Colon (tissue), 2 donors: ENCODE measurements at regions not wholly inside any gene's neighbourhood (a gene's known extent, or its start where the extent isn't known, plus 50 kb on each side); places are given as distances from the start of the nearest gene placed in this dataset.
"Not testable (repeated sequence)": the region's sequence is repeated elsewhere in the genome, so short reads cannot be mapped to it uniquely, and the experiment has no call there.

ENCODE experiments used
- FAIRE-seq: peaks from 2 replicates; lab custom pipeline; 2012; peaks lifted over from hg19 to GRCh38; lab: Jason Lieb, UNC
- donor health status: control.
- donor health status: control.

DNA sequence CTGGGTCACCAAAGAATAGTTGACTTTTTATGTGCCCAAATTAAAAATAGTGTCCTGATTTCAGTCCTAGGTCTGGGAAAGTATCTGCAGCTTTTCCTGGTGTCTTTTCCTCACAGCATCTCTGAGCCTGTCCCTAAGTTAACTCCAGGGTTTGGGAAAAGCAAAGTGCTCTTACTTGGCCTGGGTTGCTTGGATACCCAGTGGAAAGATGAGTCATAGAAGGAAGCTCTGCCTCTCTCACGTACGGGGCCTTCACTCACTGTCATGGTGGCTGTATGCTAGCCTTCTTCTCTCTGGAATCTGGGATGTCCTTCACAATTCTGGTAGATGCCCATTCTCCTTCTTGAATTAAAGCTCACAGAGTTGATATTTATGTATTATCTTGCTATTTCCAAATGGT lies 607.3 kb downstream of the ANKRD50 start:
- FAIRE-seq: no peak

GRCh38 chr4:124111411-124111810 lies 601.1 kb downstream of the ANKRD50 start:
- no peak for FAIRE-seq

- no peak for FAIRE-seq
Observed at GRCh38 chr4:124111922-124112321, 600.6 kb downstream of the ANKRD50 start.

DNA sequence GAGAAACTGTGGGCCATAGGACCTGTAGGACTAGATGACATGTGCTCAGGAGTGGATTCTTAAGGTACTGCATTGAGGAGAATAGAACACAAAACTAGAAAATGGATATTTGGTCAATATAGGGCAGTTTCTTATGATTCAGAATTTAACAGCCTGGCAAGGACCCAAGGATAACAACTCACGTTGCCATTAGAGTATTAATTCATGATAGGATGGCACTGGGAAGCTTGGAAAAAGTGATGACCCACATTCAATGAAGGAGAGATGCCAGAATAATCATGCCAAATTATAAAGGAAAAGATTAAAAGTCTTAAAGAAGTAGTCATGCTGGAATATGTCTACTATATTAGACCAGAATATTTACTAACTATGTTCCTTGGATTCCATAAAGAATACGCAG lies 594.5 kb downstream of the ANKRD50 start:
- no peak for FAIRE-seq

GRCh38 chr4:124121461-124121971 lies 591.0 kb downstream of the ANKRD50 start:
- no peak for FAIRE-seq

DNA sequence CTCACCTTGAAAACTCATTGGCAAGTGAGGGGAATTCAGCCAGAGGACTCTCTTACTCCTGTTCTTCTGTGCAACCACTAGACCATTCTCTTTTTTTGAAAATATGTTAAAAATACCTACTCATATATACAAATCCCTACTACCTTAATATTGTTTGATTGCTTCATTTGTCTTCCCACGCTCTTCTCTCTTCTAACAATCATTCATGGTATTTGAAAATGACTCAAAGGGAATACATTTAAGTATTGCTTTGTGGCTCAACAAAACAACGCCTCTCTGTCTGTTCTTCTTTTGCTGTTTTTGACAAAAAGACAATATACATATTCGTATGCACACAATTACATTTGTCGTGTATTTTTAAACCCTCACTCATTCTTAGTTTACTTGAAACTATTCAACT lies 589.4 kb downstream of the ANKRD50 start:
- no peak for FAIRE-seq

- no peak for FAIRE-seq
Observed at GRCh38 chr4:124123721-124124120, 588.8 kb downstream of the ANKRD50 start.

GRCh38 chr4:124131324-124131723 lies 581.2 kb downstream of the ANKRD50 start:
- not testable (repeated sequence) for FAIRE-seq

DNA sequence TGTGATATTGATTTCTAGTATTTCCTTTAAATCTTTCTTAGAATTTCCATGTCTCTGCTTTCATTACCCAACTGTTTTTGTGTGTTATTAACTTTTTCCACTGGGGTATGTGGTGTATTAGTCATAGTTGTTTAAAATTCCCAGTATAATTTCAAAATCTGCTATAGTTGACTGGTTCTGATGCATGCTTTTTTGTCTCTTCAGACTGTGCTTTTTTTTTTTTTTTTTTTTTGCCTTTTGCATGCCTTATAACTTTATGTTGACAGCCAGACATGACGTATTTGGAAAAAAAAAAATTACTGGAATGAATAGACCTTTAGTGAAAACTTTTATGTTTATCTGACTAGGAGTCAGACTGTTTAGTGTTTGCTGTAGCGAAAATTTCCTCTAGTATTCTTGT lies 580.4 kb downstream of the ANKRD50 start:
- FAIRE-seq: no peak

- no peak for FAIRE-seq
Observed at GRCh38 chr4:124133753-124134152, 578.8 kb downstream of the ANKRD50 start.

DNA sequence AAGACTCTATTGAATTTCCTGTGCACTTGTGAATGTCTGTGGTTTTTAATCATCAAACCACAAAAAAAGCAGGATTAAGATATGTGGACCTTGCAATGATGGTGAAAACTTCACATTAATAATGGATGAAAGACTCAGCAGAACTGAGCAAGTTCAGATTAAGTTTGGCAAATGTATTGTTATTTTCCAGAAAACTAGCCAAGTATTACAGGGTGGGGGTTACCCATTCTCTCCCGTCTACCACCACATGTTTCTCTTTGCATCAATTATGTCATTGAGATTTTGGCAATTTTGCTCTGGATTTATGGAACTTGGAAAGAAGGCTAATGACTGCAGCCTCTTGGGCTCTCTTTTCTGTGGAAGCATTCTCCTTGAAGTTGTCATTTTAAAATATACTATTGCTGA lies 577.1 kb downstream of the ANKRD50 start:
- FAIRE-seq: no peak

DNA sequence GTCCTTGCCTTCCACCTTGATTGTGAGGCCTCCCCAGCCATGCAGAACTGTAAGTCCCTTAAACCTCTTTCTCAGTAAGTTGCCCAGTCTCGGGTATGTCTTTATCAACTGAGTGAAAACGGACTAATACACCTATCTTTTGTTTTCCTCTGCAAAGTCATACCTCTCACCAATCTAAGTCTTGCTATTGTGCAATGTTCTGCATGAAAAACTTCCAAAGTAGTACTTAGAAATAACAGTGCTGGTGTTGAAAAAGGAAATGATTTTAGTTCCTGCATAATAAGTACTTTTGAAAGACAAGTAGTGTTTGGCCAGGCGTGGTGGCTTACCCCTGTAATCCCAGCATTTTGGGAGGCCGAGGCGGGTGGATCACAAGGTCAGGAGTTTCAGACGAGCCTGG lies 573.5 kb downstream of the ANKRD50 start:
- FAIRE-seq: no peak

- no peak for FAIRE-seq
Observed at GRCh38 chr4:124143632-124144031, 568.9 kb downstream of the ANKRD50 start.

DNA sequence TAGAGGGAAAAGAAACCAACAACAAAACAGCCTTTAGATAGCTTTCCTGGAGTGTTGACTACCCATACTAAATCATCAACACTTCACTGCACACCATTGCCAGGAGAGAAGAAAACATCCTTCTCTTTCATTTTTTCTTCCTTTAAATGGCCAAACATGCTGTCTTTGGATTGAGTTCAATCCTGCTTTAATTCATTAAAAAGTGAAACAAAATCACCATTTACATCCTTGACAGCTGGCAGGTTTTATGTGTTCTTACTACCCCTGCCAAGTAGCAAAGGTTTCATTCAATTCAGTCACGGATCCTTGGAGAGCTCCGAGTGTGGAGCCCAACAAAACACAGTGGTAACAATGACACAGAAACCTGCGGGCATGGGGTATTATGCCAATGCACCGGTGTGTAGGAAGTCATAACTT lies 568.3 kb downstream of the ANKRD50 start:
- FAIRE-seq: no peak

DNA sequence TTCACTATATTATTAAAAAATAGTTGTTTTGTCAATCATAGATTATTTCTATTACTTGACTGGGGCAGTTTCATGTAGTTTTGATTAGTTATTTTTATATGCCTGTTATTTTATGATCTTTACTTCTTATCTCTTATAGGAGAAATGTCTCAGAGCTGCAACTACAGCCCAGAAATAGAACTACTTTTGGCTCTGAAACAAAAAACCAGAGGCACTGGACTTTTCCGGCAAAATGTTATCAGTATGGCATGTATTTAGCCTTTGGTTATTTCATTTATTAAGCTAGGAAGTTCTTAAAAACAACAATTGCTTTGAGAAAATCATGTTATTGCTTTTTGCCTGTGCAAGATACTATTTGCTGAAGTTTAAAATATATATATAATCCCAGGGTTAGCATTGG lies 566.5 kb downstream of the ANKRD50 start:
- FAIRE-seq: no peak

DNA sequence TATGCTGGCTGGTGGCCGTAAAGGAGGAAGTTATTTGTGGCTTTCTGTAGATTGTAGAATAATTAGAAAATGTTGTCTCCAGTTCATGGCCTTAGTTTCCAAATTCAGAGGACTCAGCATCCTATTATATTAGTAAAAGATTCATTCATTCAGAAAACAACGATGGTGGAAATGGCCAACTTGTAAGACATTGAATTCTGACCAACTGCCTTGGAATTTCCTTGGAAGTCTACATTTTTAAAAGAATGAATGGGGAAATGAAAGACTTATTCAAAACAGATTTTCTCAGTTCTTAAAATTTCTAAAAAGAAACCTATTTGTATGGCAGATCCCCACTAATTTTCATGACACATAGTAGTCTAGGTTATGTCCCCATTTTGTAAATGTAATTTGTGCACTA lies 561.5 kb downstream of the ANKRD50 start:
- no peak for FAIRE-seq

- no peak for FAIRE-seq
Observed at GRCh38 chr4:124152132-124152531, 560.4 kb downstream of the ANKRD50 start.

DNA sequence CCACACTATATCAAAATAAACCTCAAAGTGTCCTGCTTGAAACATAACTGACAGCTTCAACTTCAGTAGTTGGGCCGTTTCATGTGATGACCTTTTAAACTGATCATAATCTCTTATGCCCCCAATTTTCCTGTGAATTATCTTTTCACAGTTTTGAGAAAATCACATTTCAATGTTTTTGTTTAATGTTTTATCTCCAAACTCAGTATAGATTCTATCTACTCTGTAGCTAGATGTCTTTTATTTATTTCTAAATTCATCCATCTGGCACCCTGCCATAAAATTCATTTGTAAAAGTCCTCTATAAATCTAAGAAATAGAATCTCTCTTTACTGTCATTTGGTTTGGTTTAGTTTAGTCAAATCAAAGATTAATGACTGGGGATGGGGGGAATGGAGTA lies 557.3 kb downstream of the ANKRD50 start:
- no peak for FAIRE-seq

DNA sequence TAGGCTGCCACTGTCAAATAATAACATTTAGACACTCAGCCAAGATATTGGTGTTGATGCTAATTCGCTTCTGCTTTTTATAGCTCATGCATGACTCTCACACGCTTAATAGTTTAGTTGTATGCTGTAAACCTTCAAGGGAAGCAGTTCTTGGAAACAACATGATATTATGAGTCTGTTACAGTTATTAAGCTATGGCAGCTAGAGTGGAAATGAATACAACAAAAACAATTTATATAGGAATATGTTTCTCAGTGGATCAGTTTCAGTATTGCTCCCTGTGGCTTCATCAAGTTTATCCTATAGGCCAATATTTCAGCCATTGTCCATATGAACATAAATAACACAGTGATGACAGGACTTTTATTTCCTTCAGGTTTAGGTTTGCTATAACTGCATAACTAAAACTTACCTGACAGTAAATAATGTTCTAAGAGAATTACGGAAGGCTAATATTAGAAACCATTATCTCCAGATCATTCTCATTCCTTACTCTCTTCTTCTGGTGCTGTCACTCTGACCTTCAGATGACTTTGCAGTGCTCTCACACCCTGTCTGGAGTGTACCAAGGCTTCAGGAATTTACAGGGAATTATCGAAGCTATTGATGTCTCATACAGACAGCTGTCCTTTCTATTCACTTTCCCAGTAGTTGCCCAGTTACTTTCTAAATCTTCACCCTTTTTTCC lies 555.0 kb downstream of the ANKRD50 start:
- FAIRE-seq: no peak

- peak; percentile 64 for FAIRE-seq
Observed at GRCh38 chr4:124163401-124163800, 549.1 kb downstream of the ANKRD50 start.

GRCh38 chr4:124167602-124168001 lies 544.9 kb downstream of the ANKRD50 start:
- FAIRE-seq: no peak

GRCh38 chr4:124169524-124169923 lies 543.0 kb downstream of the ANKRD50 start:
- not testable (repeated sequence) for FAIRE-seq

- FAIRE-seq: no peak
Observed at GRCh38 chr4:124173912-124174311, 538.6 kb downstream of the ANKRD50 start.

GRCh38 chr4:124177647-124178425 lies 534.7 kb downstream of the ANKRD50 start:
- FAIRE-seq: no peak
